Smooth muscle cell (in vitro differentiated cells): ENCODE measurements at regions not wholly inside any gene's neighbourhood (a gene's known extent, or its start where the extent isn't known, plus 50 kb on each side); places are given as distances from the start of the nearest gene placed in this dataset.

Experiments
- DNase-seq: peaks from one replicate; lab custom pipeline; 2025; ENCODE audit not compliant: unreplicated experiment; lab: John Stamatoyannopoulos, UW
- H2AFZ ChIP-seq: fragments of 200-600 bp; sonication (generic); 2 replicates; pipeline ENCODE4 v1.6.0; 2016; ENCODE audit warnings: antibody characterized with exemption, low read depth, mild to moderate bottlenecking
- H3F3A ChIP-seq: fragments of 200-600 bp; sonication (generic); 2 replicates; pipeline ENCODE4 v1.6.0; 2017; ENCODE audit warnings: antibody characterized with exemption, low read depth
- H3K27ac ChIP-seq: fragments of 200-600 bp; sonication (generic); 2 replicates; pipeline ENCODE4 v1.5.1; 2016; ENCODE audit warnings: low read depth, mild to moderate bottlenecking
- H3K27me3 ChIP-seq: fragments of 200-600 bp; sonication (generic); 2 replicates; pipeline ENCODE4 v1.6.1; 2016; ENCODE audit warnings: low read depth, mild to moderate bottlenecking
- H3K36me3 ChIP-seq: fragments of 200-600 bp; sonication (generic); 2 replicates; pipeline ENCODE4 v1.5.1; 2016; ENCODE audit warnings: low read depth
- H3K4me1 ChIP-seq: fragments of 200-600 bp; sonication (generic); 2 replicates; pipeline ENCODE4 v1.5.1; 2016; ENCODE audit warnings: low read depth
- H3K4me2 ChIP-seq: fragments of 200-600 bp; sonication (generic); 2 replicates; pipeline ENCODE4 v1.6.0; 2016; ENCODE audit warnings: mild to moderate bottlenecking
- H3K4me3 ChIP-seq: fragments of 200-600 bp; sonication (generic); 2 replicates; pipeline ENCODE4 v1.5.1; 2016; ENCODE audit warnings: mild to moderate bottlenecking
- H3K79me2 ChIP-seq: fragments of 200-600 bp; sonication (generic); 2 replicates; pipeline ENCODE4 v1.6.0; 2016; ENCODE audit warnings: low read depth, mild to moderate bottlenecking
- H3K9ac ChIP-seq: fragments of 200-600 bp; sonication (generic); 2 replicates; pipeline ENCODE4 v1.6.0; 2016; ENCODE audit warnings: low read depth
- H3K9me3 ChIP-seq: fragments of 200-600 bp; sonication (generic); replicated peaks from 2 replicates; pipeline ENCODE4 v1.5.1; 2016; ENCODE audit warnings: low read depth
- H4K20me1 ChIP-seq: fragments of 200-600 bp; sonication (generic); 2 replicates; pipeline ENCODE4 v1.6.0; 2016; ENCODE audit warnings: low read depth
- WGBS: methylation state at CpG from one replicate; pipeline ENCODE4 v1.1.7; 2016; ENCODE audit warnings: low lambda C conversion rate; 5-methylcytosine and 5-hydroxymethylcytosine counted together
- TF ChIP-seq, protein P1 (sequence below): fragments of 200-600 bp; sonication (generic); IDR thresholded peaks from 2 replicates; pipeline ENCODE4 v1.5.1; 2017; ENCODE audit warnings: borderline replicate concordance, mild to moderate bottlenecking, antibody characterized with exemption; ENCODE audit not compliant: insufficient read depth, poor library complexity, severe bottlenecking

DNA sequence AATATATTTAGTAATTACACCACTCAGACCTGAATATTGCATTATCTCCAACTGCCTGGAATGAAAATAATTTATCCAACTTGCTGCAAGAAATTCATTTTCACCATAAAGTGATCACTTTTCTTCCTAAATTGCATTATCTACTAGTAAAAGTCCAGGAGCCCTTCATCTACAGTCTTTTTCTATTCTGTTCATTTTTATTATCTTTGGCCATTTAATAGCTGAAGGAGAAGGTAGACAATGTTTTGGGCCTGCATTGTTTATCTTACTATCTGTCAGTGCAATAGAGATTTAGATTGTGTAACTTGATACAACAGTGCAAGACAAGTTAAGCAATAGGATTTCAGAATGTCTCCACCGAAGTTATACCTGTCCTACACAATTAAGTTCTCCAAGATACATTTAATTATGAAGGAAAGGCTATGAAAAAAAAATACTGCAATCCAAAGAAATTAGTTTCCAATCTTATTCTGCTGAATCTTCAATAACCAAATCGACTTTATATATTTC, 1339.7 kb upstream of the CDH6 start:
- Histone ChIP-seq H3K9me3 (no peaks in the 10 kb centered on the region), H3K9ac (no peak overlapping the region), H3F3A (no peaks in the 10 kb centered on the region), H3K27ac (no peak overlapping the region), H3K36me3 (no peaks in the 10 kb centered on the region), H2AFZ (no peak overlapping the region), H3K4me1 (no peaks in the 10 kb centered on the region), H4K20me1 (no peaks in the 10 kb centered on the region), H3K4me2 (no peak overlapping the region), H3K4me3 (no peak overlapping the region), H3K27me3 (no peaks in the 10 kb centered on the region), H3K79me2 (no peaks in the 10 kb centered on the region)
- 38% methylated on average over 2 of the region's 2 CpGs for WGBS
- TF ChIP-seq, protein P1, sequence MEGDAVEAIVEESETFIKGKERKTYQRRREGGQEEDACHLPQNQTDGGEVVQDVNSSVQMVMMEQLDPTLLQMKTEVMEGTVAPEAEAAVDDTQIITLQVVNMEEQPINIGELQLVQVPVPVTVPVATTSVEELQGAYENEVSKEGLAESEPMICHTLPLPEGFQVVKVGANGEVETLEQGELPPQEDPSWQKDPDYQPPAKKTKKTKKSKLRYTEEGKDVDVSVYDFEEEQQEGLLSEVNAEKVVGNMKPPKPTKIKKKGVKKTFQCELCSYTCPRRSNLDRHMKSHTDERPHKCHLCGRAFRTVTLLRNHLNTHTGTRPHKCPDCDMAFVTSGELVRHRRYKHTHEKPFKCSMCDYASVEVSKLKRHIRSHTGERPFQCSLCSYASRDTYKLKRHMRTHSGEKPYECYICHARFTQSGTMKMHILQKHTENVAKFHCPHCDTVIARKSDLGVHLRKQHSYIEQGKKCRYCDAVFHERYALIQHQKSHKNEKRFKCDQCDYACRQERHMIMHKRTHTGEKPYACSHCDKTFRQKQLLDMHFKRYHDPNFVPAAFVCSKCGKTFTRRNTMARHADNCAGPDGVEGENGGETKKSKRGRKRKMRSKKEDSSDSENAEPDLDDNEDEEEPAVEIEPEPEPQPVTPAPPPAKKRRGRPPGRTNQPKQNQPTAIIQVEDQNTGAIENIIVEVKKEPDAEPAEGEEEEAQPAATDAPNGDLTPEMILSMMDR: no peak
- DNase-seq: no peak

DNA sequence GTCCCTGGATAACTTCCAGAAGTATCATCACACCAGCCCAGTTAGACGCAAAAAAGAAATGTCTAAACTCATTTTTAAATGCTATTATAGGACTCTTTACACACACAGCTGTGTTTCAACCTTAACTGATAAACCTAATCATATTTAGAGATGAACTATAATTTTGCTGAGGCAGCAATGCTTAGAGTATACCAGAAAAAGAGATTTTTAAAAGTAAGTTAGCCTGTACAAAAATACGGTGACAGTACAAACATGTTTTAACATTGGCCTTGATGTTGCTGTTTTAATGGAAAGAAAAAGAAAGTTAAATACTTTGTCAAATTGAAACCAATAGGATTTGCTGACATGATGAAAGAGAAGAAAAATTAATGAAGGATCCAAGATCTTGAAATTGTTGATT, 1341.2 kb upstream of the CDH6 start:
- WGBS: 91% methylated on average over 2 of the region's 2 CpGs
- no peaks in the 10 kb centered on the region for H3K36me3 ChIP-seq
- no peak overlapping the region for H3K9ac ChIP-seq
- H3K9me3 ChIP-seq: no peaks in the 10 kb centered on the region
- H4K20me1 ChIP-seq: no peaks in the 10 kb centered on the region
- H3F3A ChIP-seq: no peaks in the 10 kb centered on the region
- no peaks in the 10 kb centered on the region for H3K4me1 ChIP-seq
- H3K4me3 ChIP-seq: no peak overlapping the region
- H3K4me2 ChIP-seq: no peak overlapping the region
- DNase-seq: no peak
- no peaks in the 10 kb centered on the region for H3K27me3 ChIP-seq
- no peaks in the 10 kb centered on the region for H3K79me2 ChIP-seq
- H3K27ac ChIP-seq: no peak overlapping the region
- TF ChIP-seq, protein P1: no peak
- H2AFZ ChIP-seq: no peak overlapping the region

DNA sequence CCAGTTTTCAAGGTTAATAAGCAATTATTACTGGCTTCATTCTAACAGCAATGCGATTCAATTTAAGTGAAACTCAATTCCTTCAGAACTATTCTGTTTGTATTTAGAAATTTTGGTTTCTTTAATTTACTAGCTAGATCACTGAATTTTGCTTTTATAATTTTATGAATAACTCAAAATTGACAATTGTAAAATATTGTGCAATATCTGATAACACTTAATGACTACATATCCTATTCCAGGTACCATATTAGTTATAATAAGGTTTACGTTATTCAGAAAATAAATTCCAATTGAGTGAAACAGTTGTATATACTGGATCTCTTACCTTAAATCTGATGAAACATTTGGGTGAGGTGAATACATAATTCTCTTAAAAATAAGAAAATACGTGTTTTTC, 1348.3 kb upstream of the CDH6 start:
- Histone ChIP-seq H3K9me3 (no peaks in the 10 kb centered on the region), H3K79me2 (no peaks in the 10 kb centered on the region), H4K20me1 (no peaks in the 10 kb centered on the region), H3K4me3 (no peak overlapping the region), H3K27ac (no peak overlapping the region), H3K4me1 (no peaks in the 10 kb centered on the region), H3K9ac (no peak overlapping the region), H3K36me3 (no peaks in the 10 kb centered on the region), H3K27me3 (no peaks in the 10 kb centered on the region), H2AFZ (no peak overlapping the region), H3K4me2 (no peak overlapping the region), H3F3A (no peaks in the 10 kb centered on the region)
- TF ChIP-seq, protein P1: no peak
- WGBS: 96% methylated on average over 3 of the region's 3 CpGs
- no peak for DNase-seq

DNA sequence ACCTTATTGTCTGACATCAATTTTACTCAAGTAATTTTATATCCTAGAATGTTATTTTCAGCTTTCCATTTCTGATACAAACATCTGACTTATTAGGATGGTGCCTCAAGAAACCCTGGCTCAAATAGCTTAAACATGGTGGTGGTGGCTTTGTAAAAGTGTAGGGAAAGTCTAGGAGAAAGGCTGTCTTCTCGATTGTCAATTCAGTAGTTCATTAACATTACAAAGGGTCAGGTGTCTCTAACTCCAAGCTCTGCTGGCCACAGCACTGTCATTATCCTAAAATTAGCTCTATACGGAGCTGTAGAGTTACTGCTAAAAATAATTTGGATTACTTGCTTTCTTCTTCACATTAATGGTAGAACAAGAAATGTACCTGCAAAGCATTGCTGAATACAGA, 1360.1 kb upstream of the CDH6 start:
- Histone ChIP-seq H3K27ac (no peak overlapping the region), H3K4me3 (no peak overlapping the region), H3K4me2 (no peak overlapping the region), H3K4me1 (no peaks in the 10 kb centered on the region), H3K9me3 (no peaks in the 10 kb centered on the region), H3F3A (no peaks in the 10 kb centered on the region), H3K79me2 (no peaks in the 10 kb centered on the region), H3K9ac (no peak overlapping the region), H2AFZ (no peak overlapping the region), H3K27me3 (no peaks in the 10 kb centered on the region), H4K20me1 (no peaks in the 10 kb centered on the region), H3K36me3 (no peaks in the 10 kb centered on the region)
- TF ChIP-seq, protein P1: no peak
- no peak for DNase-seq
- 39% methylated on average over 2 of the region's 2 CpGs for WGBS
